Transverse colon (tissue), 4 donors: ENCODE measurements at regions not wholly inside any gene's neighbourhood (a gene's known extent, or its start where the extent isn't known, plus 50 kb on each side); places are given as distances from the start of the nearest gene placed in this dataset.
A peak's percentile ranks its signal among the peaks of the same experiment; 100 is the strongest.

ENCODE experiments used
- DNase-seq: peaks from one replicate; pipeline ENCODE4 v3.0.0-alpha.2; 2019
- H3K27ac ChIP-seq, 4 donors: fragments of 200-600 bp; sonication (generic); 2 replicates each; pipeline ENCODE4 v1.5.1; 2016 to 2018; ENCODE audit warnings: inconsistent platforms in 4 of 4
- H3K27me3 ChIP-seq: fragments of 200-600 bp; sonication (generic); 2 replicates; pipeline ENCODE4 v1.5.1; 2017; ENCODE audit warnings: inconsistent platforms
- H3K36me3 ChIP-seq, 4 donors: fragments of 200-600 bp; sonication (generic); 2 replicates each; pipeline ENCODE4 v1.5.1; 2017 to 2019; ENCODE audit warnings: inconsistent platforms in 4 of 4
- H3K4me1 ChIP-seq, 4 donors: fragments of 200-600 bp; sonication (generic); 2 replicates each; pipeline ENCODE4 v1.5.1; 2017 to 2020; ENCODE audit warnings: inconsistent platforms in 4 of 4
- H3K4me3 ChIP-seq, 4 donors: fragments of 200-600 bp; sonication (generic); 1 replicate in 1 of 4; 2 replicates in 3 of 4; pipeline versions ENCODE4 v1.5.1 to v1.6.1; 2017 to 2019; ENCODE audit warnings: inconsistent platforms in 4 of 4
- H3K9me3 ChIP-seq, 2 donors: fragments of 200-600 bp; sonication (generic); 2 replicates each; pipeline ENCODE4 v1.5.1; 2017 to 2019; ENCODE audit warnings: inconsistent platforms in 2 of 2
- CTCF ChIP-seq, 5 experiments: fragments of 200-600 bp in 3 of 5; fragments of 450-650 bp in 2 of 5; sonication (generic) in 3 of 5; IDR thresholded peaks; 1 replicate in 2 of 5; 2 replicates in 3 of 5; pipeline ENCODE4 v1.5.1; 2016 to 2017; ENCODE audit warnings: antibody characterized with exemption in 5 of 5, inconsistent platforms in 3 of 5, mild to moderate bottlenecking in 2 of 5, moderate library complexity in 1 of 5
- EP300 ChIP-seq: sonication (generic); formaldehyde crosslinking; IDR thresholded peaks from one replicate; pipeline ENCODE4 v1.6.1; 2017; ENCODE audit warnings: antibody characterized with exemption, low read depth
- POLR2A ChIP-seq: fragments of 450-650 bp; IDR thresholded peaks from one replicate; pipeline ENCODE4 v1.6.1; 2016; ENCODE audit warnings: antibody characterized with exemption, mild to moderate bottlenecking, moderate library complexity
- POLR2AphosphoS5 ChIP-seq, 3 donors: sonication (generic); formaldehyde crosslinking; IDR thresholded peaks; one replicate each; pipeline ENCODE4 v1.6.1; 2016; ENCODE audit warnings: antibody characterized with exemption in 3 of 3
- WGBS, 2 donors: methylation state at CpG; one replicate each; pipeline ENCODE4 v1.1.5; 2018; ENCODE audit warnings: low coverage in 1 of 2; 5-methylcytosine and 5-hydroxymethylcytosine counted together
- in situ Hi-C, 4 donors: fragments of 200-750 bp; cut with MboI; loops; one replicate each; pipeline versions ENCODE4 v1.15.0 to v1.15.1; 2017; ENCODE audit warnings: low sequenced_read_pairs in 3 of 4, low pct_ligation_motif_present in 1 of 4, low pct_unique_long_range_greater_than_20kb in 1 of 4
- intact Hi-C: fragments of 100-400 bp; cut with DNase I; formaldehyde crosslinking; loops from one replicate; pipeline ENCODE4 v1.15.1; 2023; ENCODE audit warnings: low total_unique reads

GRCh38 chr12:68534108-68534507 lies 76.6 kb upstream of the RAP1B start:
- no peak overlapping the region for H3K4me3 ChIP-seq
- in situ Hi-C loops (no loop called here), intact Hi-C loops (no loop called here)
- 93 to 96% methylated on average over 5 of the region's 5 CpGs for WGBS, 2 donors
- H3K9me3 ChIP-seq, result no peaks in the 10 kb centered on the region
- H3K27me3 ChIP-seq, result no peaks in the 10 kb centered on the region
- H3K4me1 ChIP-seq, result peaks cover 0 to 17% (median 0%) of the 10 kb centered on the region in 4 donors
- DNase-seq, result no peak
- H3K27ac ChIP-seq, result no peak overlapping the region
- H3K36me3 ChIP-seq, result no peaks in the 10 kb centered on the region
- TF ChIP-seq EP300, result no peak
- TF ChIP-seq POLR2AphosphoS5 (IDR thresholded peaks at IDR 0.05), result no peak
- TF ChIP-seq POLR2A, result no peak
- TF ChIP-seq CTCF (IDR thresholded peaks at IDR 0.05), result no peak

GRCh38 chr12:68536885-68537485 lies 73.7 kb upstream of the RAP1B start:
- intact Hi-C loops (no loop called here), in situ Hi-C loops (no loop called here)
- no peak overlapping the region for H3K4me3 ChIP-seq
- DNase-seq, result no peak
- TF ChIP-seq POLR2A (no peak), POLR2AphosphoS5 (IDR thresholded peaks at IDR 0.05) (no peak), EP300 (no peak), CTCF (IDR thresholded peaks at IDR 0.05) (no peak)
- WGBS, 2 donors, result 93 to 96% methylated on average over 3 to 6 of the region's 6 CpGs
- H3K27me3 ChIP-seq, result no peaks in the 10 kb centered on the region
- H3K9me3 ChIP-seq, result no peaks in the 10 kb centered on the region
- H3K27ac ChIP-seq, result no peak overlapping the region
- no peaks in the 10 kb centered on the region for H3K36me3 ChIP-seq
- H3K4me1 ChIP-seq, result peaks cover 0 to 33% (median 8%) of the 10 kb centered on the region in 4 donors

- no peaks in the 10 kb centered on the region for H3K27me3 ChIP-seq
- H3K36me3 ChIP-seq, result no peaks in the 10 kb centered on the region
- intact Hi-C loops (no loop called here), in situ Hi-C loops (no loop called here)
- peaks cover 0 to 33% (median 8%) of the 10 kb centered on the region in 4 donors for H3K4me1 ChIP-seq
- WGBS, 2 donors, result 82 to 96% methylated on average over 2 of the region's 2 CpGs
- H3K4me3 ChIP-seq, result no peak overlapping the region
- no peaks in the 10 kb centered on the region for H3K9me3 ChIP-seq
- TF ChIP-seq POLR2AphosphoS5 (IDR thresholded peaks at IDR 0.05) (no peak), POLR2A (no peak), EP300 (no peak), CTCF (IDR thresholded peaks at IDR 0.05) (no peak)
- no peak overlapping the region for H3K27ac ChIP-seq
- DNase-seq, result no peak
These were observed 73.1 kb upstream of the RAP1B start for GRCh38 chr12:68537571-68537970.

GRCh38 chr12:68538726-68539614 lies 71.7 kb upstream of the RAP1B start:
- 32 to 41% methylated on average over 7 to 11 of the region's 11 CpGs for WGBS, 2 donors
- in situ Hi-C loops (no loop called here), intact Hi-C loops (no loop called here)
- peak; percentile 24 for DNase-seq
- H3K36me3 ChIP-seq, result no peaks in the 10 kb centered on the region
- H3K9me3 ChIP-seq, result no peaks in the 10 kb centered on the region
- peak overlapping the region; percentile 26 to 56 (median 48) for H3K27ac ChIP-seq
- TF ChIP-seq EP300 (no peak), POLR2AphosphoS5 (IDR thresholded peaks at IDR 0.05) (no peak), CTCF (IDR thresholded peaks at IDR 0.05) (no peak), POLR2A (no peak)
- peaks cover 0 to 33% (median 8%) of the 10 kb centered on the region in 4 donors for H3K4me1 ChIP-seq
- no peaks in the 10 kb centered on the region for H3K27me3 ChIP-seq
- H3K4me3 ChIP-seq, result peak overlapping the region in 1 of 4 donors; percentile 19
